Brain microvascular endothelial cell (primary cell): ENCODE measurements at regions not wholly inside any gene's neighbourhood (a gene's known extent, or its start where the extent isn't known, plus 50 kb on each side); places are given as distances from the start of the nearest gene placed in this dataset.
"Not testable (repeated sequence)": the region's sequence is repeated elsewhere in the genome, so short reads cannot be mapped to it uniquely, and the experiment has no call there.

Experiments used
- DNase-seq: peaks from one replicate; pipeline ENCODE4 v3.0.0-alpha.2; 2020
- H3K27ac ChIP-seq: fragments of 250-450 bp; sonication (Bioruptor Pico); 2 replicates; pipeline ENCODE4 v1.5.1; 2020; ENCODE audit warnings: mild to moderate bottlenecking, moderate library complexity
- H3K27me3 ChIP-seq: fragments of 250-450 bp; sonication (Bioruptor Pico); replicated peaks from 2 replicates; pipeline ENCODE4 v1.5.1; 2020; ENCODE audit warnings: mild to moderate bottlenecking
- H3K36me3 ChIP-seq: fragments of 250-450 bp; sonication (Bioruptor Pico); replicated peaks from 2 replicates; pipeline ENCODE4 v1.5.1; 2020; ENCODE audit warnings: mild to moderate bottlenecking
- H3K4me3 ChIP-seq: 2 replicates; pipeline ENCODE4 v1.5.1; 2011; ENCODE audit warnings: low read depth, mild to moderate bottlenecking, control low read depth, low read length, moderate library complexity
- in situ Hi-C: cut with HindIII; loops from 2 replicates; pipeline ENCODE4 v1.10.0; 2017; ENCODE audit warnings: low sequenced_read_pairs, low pct_ligation_motif_present
- TF ChIP-seq, protein P1 (sequence below): IDR thresholded peaks from 2 replicates; pipeline ENCODE4 v1.5.1; 2011; ENCODE audit warnings: low read depth, mild to moderate bottlenecking, moderate library complexity, low read length, control low read depth, inconsistent platforms; ENCODE audit errors: missing control alignments

DNA sequence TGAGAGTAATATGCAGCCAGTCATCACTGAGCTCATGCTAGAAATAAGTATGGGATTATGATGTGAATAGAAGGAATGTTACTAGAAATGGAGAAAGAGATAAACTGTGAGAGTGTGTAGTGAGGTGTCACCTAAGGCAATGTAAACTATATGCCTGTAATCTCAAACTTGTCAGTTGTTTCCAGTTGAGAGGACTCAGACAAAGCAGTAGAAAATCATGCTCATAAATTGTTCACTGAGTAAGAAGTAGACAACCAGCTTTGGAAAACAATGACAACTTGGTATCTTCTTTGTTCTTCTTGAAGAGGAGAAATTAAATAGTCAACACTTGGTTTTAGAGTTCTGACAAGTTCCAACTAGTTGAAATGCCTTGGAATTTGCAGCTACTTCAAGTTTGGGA, 148.5 kb upstream of the OR4E1 start:
- Histone ChIP-seq H3K36me3 (no peaks in the 10 kb centered on the region), H3K4me3 (no peak overlapping the region), H3K27ac (no peak overlapping the region), H3K27me3 (no peaks in the 10 kb centered on the region)
- in situ Hi-C loops, result no loop called here
- TF ChIP-seq, protein P1, sequence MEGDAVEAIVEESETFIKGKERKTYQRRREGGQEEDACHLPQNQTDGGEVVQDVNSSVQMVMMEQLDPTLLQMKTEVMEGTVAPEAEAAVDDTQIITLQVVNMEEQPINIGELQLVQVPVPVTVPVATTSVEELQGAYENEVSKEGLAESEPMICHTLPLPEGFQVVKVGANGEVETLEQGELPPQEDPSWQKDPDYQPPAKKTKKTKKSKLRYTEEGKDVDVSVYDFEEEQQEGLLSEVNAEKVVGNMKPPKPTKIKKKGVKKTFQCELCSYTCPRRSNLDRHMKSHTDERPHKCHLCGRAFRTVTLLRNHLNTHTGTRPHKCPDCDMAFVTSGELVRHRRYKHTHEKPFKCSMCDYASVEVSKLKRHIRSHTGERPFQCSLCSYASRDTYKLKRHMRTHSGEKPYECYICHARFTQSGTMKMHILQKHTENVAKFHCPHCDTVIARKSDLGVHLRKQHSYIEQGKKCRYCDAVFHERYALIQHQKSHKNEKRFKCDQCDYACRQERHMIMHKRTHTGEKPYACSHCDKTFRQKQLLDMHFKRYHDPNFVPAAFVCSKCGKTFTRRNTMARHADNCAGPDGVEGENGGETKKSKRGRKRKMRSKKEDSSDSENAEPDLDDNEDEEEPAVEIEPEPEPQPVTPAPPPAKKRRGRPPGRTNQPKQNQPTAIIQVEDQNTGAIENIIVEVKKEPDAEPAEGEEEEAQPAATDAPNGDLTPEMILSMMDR, result no peak
- DNase-seq, result no peak

DNA sequence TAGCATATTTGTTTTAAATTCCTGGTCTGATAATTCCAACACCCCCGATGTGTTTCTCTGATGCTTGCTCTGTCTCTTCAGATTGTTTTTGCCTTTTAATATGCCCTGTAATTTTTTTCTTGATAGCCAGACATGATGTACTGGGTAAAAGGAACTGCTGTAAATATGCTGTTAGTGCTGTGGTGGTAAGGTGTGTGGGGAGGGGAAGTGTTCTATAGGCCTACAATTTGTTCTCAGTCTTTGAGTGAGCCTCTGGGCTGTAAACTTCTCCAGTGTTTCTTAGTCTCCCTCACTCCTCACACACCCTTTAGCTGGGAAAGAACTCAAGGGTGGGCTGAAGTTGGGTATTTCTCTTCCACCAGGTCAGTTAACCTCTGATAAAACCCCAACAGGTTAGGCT, 147.0 kb upstream of the OR4E1 start:
- no peaks in the 10 kb centered on the region for H3K27me3 ChIP-seq
- no peak for DNase-seq
- TF ChIP-seq, protein P1, result no peak
- no peaks in the 10 kb centered on the region for H3K36me3 ChIP-seq
- in situ Hi-C loops, result no loop called here
- H3K27ac ChIP-seq, result no peak overlapping the region
- H3K4me3 ChIP-seq, result no peak overlapping the region

DNA sequence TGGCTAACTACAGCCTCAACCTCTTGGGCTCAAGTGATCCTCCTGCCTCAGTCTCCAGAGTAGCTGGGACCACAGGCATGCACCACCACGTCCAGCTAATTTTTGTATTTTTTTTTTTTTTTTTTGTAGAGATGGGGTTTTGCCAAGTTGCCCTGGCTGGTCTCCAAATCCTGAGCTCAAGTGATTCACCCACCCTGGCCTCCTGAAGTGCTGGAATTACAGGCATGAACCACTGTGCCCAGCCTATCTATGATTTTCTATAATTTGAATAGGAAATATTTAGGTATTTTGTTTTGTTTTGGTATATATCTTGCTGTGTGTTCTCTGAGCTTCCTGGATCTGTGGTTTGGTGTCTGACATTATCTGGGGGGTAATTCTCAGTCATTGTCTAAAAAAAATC, 146.3 kb upstream of the OR4E1 start:
- peak; percentile 39 for DNase-seq
- H3K36me3 ChIP-seq, H3K27ac ChIP-seq, H3K4me3 ChIP-seq, H3K27me3 ChIP-seq, in situ Hi-C loops: not testable (repeated sequence)

DNA sequence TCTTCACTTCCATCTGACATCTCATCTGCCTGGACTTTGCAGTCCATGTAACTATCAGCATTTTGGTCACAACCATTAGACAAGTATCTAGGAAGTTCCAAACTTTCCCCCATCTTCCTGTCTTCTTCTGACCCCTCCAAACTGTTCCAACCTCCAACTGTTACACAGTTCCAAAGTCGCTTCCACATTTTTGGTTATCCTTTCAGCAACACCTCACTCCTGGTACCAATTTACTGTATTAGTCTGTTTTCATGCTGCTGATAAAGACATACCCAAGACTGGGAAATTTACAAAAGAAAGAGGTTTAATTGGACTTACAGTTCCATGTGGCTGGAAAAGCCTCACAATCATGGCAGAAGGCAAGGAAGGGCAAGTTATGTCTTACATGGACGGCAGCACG, 143.4 kb upstream of the OR4E1 start:
- H3K27ac ChIP-seq, H3K4me3 ChIP-seq, DNase-seq, H3K36me3 ChIP-seq, in situ Hi-C loops, H3K27me3 ChIP-seq: not testable (repeated sequence)

DNA sequence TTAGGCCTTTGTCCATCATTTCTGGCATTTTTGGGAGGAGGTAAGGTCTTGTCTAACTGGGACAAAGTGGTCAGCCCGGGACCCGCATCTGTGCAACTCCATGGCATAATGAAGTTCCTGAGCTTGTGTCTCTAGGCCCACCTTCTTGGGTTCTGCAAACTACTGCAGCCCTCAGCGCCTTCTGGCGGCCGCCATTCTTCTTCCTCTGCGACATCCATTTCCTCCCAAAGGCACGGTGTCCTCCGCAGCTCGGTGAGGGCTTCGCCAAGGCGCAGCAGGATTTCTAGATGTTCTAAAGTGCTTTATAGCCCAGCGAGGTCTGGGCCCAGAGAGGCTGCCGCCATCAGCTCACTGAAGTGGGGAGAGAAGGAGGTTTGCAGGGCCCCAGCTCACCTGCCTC, 134.4 kb upstream of the OR4E1 start:
- H3K27ac ChIP-seq, result no peak overlapping the region
- no peaks in the 10 kb centered on the region for H3K27me3 ChIP-seq
- H3K36me3 ChIP-seq, result no peaks in the 10 kb centered on the region
- no peak for DNase-seq
- in situ Hi-C loops, result no loop called here
- no peak overlapping the region for H3K4me3 ChIP-seq
- TF ChIP-seq, protein P1, result no peak

DNA sequence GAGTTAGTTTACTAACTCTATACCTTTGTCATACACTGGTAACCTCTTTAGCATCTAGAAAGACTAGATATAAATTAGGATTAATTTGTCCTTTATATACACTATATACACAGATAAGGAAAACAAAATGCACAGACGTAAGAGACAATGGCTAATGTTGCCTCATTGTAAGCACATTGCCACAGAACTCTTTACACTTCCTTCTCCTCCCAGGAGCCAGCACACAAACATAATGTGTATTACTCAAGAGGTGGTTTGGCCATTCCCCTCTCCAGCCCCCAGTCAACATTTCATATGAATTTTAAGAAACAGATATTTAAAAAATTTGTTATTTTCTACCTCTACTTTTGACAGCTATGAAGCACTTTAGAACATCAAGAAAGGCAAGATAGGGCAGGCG, 131.4 kb upstream of the OR4E1 start:
- TF ChIP-seq, protein P1, result no peak
- in situ Hi-C loops, result no loop called here
- DNase-seq, result no peak
- Histone ChIP-seq H3K27me3 (no peaks in the 10 kb centered on the region), H3K27ac (no peak overlapping the region), H3K4me3 (no peak overlapping the region), H3K36me3 (no peaks in the 10 kb centered on the region)

DNA sequence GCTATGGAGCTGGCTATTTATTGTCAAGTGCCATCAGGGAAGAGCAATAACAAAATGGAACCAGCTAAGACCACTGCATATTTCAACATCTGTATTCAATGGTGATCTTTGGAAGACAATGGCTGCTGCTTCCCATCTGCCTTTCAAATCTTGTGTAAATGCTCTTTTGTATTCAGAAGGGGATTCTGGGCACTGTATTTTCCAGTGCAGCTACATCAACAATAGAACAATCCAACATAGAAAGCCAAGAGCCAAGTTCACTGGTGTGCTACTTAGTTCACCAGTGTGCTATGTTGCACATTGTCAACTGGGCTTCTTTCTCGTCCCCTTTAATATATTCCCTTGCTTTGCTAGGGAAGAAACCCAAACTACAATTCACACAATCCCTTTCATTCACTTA, 128.8 kb upstream of the OR4E1 start:
- DNase-seq, result no peak
- Histone ChIP-seq H3K4me3 (no peak overlapping the region), H3K27ac (no peak overlapping the region), H3K36me3 (no peaks in the 10 kb centered on the region), H3K27me3 (no peaks in the 10 kb centered on the region)
- in situ Hi-C loops, result no loop called here
- TF ChIP-seq, protein P1, result no peak
